Stimulated activated CD4-positive, alpha-beta T cell treated with anti-CD3 and anti-CD28 coated beads, TNF-alpha, amount 100 ng/mL, for 24 hours (primary cell): ENCODE measurements at regions not wholly inside any gene's neighbourhood (a gene's known extent, or its start where the extent isn't known, plus 50 kb on each side); places are given as distances from the start of the nearest gene placed in this dataset.
"Not testable (repeated sequence)": the region's sequence is repeated elsewhere in the genome, so short reads cannot be mapped to it uniquely, and the experiment has no call there.

Source experiments
- DNase-seq, 3 experiments: peaks; one replicate each; pipeline ENCODE4 v3.0.0-alpha.2; 2020; ENCODE audit warnings: low read depth in 3 of 3

DNA sequence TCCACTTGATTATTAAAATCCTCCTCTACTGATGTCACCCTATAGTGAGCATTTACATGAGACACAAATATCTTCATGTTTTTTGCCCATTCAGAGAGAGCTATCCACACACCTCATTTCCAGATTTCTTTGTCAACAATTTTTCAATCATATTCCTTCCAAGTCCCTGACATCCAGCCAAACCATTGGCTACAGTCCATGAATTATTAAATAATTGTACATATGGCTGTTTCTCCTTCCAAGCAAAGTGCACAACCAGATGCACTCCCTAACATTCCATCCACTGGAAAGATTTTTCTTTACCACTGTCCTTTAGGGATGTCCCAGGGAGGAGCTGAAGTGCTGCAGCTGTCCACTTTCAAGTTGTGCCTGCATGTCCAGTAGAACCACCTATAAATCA, 328.0 kb upstream of the MDFIC2 start:
- DNase-seq, result no peak

DNA sequence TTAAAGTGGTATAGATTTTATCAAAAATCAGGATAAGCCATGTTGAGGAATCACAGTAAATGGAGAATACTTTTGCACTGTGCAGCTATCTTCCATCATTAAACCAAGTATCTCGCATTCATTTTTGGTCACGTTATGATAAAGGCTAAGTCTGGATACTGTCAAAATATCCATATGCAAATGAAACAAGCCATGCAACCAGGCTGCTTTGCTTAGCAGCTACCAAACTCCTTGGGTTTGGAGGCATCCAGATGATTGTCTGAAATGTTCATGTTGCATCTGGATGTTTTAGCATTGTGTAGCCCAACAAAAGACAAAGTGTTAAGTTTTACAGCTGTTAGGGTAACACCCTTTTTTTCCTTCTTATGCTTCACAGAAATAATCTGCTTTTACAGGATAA, 322.9 kb upstream of the MDFIC2 start:
- no peak for DNase-seq

DNA sequence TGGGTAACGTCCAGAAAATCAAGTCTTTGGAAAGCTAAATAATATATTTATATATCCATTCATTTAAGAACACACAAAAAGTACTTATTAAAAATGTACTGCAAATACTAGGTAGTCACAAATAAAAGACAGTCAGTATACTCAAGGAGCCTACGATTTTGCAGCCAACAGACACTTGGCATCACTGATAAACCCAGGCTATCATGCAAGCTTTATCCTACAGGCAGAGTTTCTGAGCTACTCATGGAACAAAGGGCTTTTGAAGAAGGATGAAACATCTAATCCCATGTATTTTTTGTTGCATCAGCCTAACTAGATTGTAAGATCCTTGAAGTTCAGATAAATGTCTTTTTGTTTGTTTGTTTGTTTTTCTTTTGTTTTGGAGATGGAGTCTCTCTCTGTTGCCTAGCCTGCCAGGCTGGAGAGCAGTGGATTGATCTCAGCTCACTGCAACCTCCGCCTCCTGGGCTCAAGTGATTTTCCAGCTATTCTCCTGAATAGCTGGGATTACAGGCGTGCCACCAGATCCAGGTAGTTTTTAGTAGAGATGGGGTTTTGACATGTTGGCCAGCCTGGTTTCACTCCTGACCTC, 319.4 kb upstream of the MDFIC2 start:
- DNase-seq, result no peak

DNA sequence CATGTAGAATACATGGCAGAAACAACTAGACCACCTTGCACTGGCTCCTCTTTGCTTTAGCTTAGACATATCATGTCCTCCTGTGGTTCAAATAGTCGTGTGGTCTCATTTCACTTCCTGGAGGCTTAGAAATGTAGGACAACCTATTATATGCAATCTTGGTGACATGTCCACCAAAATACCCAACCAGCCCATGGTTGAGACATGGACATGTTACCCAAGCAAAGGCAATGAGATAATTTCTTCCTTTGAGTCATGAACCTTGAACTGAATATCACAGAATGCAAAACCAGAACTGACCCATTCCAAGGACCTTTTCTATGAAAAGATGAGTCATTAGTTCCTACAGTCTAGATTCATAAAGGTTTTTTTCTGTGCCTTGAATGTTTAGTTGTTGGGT, 309.0 kb upstream of the MDFIC2 start:
- DNase-seq, result no peak

DNA sequence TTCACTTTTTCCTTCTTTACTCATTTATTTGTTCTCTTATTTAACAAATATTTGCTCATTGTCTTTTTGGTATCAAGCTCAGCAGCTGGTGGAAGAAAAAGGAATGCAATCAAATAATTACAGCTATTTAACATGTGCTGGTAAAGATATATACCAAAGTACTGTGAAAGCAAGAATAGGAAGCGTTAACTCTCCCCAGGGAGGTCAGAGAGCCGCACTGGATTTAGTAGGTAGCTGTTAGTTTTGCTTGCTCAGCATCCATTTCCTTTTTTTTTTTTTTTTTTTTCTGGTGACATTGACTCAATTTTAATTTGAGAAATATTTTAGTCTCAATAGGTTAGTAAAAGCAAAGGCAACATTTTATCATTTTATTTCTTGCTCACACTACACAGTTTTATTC, 308.5 kb upstream of the MDFIC2 start:
- no peak for DNase-seq

DNA sequence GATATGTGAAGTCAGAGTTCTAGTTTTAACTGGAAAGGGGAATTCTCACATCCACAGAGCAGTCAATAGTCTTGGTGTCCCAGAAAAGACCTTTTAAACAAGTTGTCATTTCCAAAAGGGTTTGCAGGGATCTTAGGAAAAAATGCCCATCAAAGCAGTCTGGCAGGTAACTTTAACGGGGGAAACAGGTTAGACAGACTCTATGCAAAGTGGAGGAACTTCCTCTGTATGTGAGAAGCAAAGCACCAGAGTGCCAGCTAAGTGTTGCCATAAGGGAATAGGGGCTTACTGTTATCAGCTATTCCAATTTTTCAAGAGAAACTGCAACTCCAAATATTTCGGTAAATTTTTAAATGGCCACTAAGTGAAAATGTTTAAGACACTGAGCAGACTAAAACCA, 307.9 kb upstream of the MDFIC2 start:
- DNase-seq, result no peak

DNA sequence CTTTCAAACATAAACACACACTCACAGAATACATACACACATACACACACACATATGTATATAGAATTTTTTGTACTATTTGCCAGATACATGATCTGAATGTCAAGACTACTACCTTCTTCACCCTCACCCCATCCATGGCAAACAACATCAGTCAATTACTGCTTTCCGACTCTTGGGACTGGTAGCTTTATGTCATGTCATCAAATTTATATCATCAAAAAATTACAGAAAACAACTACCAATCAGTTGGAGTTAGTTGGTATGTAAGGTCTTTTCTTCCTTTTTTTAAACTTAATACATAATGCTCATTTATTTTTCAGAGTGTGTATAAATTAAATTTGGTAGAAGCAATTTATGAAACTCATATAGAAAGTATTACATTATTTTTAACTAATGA, 305.7 kb upstream of the MDFIC2 start:
- DNase-seq, result no peak

DNA sequence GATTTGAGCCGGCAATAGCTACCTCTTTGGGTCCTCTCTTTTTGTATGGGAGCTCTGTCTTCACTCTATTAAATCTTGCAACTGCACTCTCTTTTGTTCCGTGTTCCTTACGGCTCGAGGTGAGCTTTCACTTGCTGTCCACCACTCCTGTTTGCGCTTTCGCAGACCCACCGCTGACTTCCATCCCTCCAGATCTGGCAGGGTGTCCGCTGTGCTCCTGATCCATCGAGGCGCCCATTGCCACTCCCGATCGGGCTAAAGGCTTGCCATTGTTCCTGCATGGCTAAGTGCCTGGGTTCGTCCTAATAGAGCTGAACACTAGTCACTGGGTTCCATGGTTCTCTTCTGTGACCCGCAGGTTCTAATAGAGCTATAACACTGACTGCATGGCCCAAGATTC, 304.9 kb upstream of the MDFIC2 start:
- not testable (repeated sequence) for DNase-seq

DNA sequence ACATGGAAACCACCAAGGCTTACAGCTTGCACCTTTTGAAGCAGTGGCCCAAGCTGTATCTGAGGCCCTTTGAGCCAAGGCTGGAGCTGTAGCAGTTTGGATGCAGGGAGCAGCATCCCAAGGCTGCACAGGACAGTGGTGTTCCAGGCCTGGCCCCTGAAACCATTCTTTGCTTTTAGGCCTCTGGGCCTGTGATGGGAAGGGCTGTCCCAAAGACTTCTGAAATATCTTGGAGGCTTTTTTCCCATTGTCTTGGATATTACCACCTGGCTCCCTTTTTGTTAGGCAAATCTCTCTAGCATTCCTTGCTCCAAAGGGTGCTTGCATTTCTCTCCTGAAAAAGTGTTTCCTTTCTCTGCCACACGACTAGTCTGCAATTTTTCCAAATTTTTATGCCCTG, 302.8 kb upstream of the MDFIC2 start:
- DNase-seq, result no peak

DNA sequence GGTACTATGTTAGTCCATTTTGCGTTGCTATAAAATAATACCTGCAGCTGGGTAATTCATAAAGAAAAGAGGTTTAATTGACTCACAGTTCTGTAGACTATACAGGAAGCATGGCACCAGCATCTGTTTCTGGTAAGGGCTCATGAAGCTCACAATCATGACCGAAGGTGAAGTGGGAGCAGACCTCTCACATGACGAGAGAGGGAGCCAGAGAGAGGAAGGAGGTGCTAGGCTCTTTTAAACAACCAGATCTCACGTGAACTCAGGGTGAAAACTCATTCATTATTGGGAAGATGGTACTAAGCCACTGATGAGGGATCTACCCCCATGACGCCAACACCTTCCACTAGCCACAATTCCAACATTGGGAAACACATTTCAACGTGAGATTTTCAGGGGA, 301.7 kb upstream of the MDFIC2 start:
- DNase-seq, result no peak

DNA sequence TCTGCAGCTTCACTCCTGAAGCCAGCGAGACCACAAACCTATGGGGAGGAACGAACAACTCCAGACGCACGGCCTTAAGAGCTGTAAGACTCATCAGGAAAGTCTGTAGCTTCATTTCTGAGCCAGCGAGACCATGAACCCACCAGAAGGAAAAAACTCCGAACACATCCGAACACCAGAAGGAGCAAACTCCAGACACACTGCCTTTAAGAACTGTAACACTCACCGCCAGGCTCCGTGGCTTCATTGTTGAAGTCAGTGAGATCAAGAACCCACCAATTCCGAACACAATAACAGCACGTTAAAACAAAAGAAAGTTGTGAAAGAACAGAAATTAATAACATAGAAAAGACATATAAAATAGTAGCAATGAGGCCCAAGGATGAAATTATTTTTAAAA, 300.5 kb upstream of the MDFIC2 start:
- DNase-seq, result no peak

DNA sequence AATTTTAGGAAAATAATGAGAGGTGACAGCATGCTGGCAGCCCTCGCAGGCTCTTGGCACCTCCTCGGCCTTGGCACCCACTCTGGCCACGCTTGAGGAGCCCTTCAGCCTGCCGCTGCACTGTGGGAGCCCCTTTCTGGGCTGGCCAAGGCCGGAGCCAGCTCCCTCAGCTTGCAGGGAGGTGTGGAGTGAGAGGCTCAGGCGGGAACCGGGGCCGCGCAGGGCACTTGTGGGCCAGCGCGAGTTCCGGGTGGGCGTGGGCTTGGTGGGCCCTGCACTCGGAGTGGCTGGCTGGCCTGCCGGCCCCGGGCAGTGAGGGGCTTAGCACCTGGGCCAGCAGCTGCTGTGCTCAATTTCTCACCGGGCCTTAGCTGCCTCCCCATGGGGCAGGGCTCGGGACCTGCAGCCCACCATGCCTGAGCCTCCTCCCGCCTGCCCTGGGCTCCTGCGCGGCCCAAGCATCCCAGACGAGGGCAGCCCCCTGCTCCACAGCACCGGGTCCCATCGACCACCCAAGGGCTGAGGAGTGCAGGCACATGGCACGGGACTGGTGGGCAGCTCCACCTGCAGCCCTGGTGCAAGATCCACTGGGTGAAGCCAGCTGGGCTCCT, 299.3 kb upstream of the MDFIC2 start:
- not testable (repeated sequence) for DNase-seq

DNA sequence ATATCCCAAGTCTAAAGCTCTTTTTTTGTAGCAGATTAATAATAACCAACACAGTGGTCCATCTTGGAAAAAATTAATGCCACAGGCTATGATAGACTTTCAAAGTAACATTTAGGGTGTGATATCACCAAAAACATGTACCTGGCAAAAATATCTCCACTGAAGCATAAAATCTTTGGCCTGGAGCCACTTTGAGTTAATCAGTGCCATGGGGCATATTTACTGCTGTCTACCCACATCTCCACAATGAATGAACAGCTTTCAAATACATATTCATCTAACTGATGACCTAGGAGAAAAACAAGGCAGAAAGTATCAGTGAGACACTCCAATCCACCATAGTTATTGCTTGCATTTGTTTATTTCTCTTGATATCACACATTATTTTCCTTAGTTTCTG, 296.0 kb upstream of the MDFIC2 start:
- no peak for DNase-seq

DNA sequence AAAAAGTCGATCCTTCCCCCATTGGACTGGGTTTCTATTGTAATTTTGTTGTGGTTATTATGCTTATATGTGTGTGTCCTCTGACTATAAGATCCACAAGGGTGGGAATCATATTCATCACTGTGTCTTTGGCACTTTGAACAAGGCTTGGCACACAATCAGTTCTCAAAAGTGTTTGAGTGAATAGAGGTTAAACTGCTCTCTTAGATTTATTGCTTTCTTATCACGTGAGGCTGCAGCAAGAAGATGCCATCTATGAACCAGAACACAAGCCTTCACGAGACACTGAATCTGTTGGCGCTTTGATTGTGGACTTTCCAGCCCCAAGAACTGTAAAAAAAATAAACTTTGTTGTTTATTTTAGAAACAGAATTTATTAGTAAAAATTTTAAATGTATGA, 295.0 kb upstream of the MDFIC2 start:
- DNase-seq, result no peak

DNA sequence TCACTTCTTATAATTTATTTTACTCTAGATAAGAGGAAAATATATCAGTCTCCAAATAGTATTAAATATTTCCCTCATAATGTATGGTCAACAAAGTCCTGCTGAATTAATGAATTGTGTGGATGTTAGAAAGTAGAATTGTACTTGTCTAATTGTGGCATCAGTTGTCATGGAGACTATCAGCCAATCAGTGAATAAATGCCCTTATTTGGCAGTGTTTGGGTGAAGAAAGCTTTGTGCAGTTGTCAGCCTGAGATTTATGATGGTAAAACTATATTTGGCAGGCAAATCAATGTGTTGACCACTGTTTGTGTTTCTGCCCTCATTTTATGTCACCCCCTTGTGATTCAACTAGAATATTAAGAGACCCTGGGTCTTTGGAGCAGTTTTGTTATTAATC, 293.6 kb upstream of the MDFIC2 start:
- no peak for DNase-seq

DNA sequence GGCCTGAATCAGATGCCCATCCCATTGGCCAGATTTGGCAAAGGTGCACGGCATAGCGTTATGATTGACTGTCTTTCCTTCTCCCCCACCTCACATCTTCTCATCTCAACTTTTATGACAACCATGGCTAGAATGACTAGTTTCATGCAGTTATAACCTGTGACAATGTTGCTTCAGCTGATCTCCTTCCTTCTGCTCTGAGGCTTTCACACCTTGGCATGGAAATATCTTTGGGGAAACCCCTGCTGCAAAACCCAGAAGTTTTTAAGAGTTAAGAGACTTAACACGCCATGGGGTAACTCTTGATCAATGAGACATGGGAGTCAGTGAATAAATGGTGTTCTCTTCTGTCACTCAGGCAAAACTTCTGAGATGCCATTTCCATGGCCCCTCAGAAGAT, 290.7 kb upstream of the MDFIC2 start:
- DNase-seq, result no peak

DNA sequence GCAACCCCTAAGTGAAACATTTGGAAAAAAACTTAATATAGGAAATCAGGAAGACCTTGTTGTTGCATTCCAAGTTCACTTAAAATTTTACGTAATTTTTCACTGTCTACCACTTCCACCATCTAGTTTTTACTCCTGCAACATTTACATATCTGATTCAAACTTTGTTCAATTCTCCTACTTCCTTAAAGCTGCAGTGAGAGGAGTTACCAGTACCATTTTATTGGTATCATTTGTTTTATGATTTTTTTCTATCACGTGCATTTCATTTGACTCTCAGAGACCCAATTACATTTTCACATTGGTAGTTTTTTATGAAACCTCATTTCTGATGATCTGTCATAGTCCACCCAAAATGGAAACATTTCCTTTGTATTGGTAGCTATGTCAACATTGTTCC, 284.9 kb upstream of the MDFIC2 start:
- no peak for DNase-seq

DNA sequence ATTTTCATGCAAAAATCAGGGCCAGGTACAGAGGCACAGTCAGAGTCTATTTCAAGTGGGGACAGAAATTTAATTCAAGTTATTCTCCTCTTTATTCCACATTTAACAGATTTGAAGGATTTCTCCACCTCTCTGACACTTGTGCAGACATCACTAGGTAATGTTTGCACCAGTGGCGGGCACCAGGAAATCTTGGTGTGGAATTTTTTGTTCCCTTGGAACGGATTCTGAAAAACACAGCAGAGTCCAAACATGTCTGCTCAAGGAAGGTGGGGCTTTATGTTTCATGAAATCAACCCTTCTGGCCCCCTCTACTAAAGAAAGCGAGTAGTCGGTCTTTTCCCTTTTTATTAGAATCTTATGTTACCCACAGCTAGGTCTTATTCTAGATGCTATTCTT, 271.2 kb upstream of the MDFIC2 start:
- DNase-seq, result no peak

DNA sequence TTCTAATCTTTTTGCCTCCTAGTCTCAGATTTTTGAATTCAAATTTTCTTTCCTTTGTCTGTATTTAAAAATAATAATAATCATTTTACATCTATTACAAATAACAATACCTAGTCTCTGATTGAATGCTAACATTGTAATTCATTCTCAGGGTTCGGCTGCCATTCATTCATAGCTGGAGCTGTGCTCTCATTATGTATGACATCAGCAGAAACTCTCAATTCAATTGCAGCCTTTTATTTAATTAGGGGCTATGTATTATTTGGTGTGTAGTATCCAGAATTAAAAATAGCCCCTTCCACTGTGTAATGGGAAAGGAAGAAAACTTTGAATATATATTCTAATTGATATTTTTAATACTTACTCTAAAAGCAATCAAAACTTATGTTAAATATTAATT, 270.4 kb upstream of the MDFIC2 start:
- DNase-seq, result no peak

DNA sequence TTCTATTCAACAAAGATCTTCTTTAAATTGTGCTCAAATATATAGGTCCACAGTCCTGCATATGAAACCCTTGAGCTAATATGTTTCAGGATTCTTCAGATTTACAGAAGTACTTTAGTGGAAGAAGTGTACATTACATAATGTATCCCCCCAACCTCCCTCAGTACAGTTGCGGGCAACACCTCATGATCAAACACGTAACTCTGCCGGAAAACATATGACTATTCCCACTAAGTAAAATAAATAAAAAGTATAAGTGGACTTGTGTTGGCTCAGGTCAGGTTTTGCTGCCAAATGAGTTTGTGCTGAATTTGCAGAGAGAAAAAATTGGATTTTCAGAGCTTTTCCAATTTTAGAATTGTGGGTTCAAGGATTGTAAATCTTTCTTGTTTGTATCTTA, 267.6 kb upstream of the MDFIC2 start:
- DNase-seq, result no peak

DNA sequence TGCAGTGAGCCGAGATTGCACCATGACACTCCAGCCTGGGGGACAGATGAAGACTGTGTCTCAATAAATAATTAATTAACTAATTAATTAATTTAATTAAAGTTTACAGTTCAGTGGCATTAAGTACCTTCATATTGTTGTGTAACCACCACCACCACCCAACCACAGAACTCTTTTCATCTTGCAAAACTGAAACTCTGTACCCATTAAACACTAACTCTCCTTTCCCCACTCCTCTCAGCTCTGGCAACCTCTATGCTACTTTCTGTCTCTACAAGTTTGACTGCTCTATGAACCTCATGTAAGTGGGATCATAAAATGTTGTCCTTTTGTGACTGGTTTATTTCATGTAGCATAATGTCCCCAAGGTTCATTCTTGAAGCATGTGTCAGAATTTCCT, 259.3 kb upstream of the MDFIC2 start:
- DNase-seq, result no peak

DNA sequence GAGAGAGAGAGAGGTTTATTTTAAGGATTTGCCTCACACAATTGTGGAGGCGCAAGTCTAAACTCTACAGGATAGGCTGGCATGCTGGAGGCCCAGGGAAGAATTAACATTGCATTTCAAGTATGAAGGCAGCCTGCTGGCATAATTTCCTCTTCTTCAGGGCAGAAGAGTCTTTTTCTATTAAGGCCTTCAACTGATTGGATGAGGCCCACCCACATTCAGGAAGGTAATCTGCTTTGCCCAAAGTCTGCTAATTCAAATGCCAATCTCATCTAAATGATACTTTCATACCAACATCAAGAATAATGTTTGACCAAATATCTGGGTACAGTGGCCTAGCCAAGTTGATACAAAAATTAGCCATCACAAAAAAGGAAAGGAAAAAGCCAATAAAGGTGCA, 258.1 kb upstream of the MDFIC2 start:
- DNase-seq, result no peak

DNA sequence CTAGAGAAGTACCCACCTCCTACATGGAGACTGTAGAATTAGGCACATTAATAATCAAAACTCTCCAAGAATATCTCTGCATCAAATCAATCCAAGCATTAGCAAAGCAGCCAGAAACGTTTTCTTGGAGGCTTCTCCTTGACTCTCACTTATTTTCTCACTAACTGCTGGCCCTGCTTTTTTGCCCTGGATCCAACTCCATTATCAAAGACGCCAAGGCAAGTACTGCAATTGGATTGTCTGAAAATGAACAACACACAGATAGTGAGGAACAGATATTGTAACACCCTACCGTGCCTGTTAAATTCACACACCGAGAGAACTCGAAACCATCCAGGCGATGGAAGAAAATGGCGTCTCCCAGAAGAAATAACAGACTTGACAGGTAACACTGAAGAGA, 256.2 kb upstream of the MDFIC2 start:
- DNase-seq, result no peak

DNA sequence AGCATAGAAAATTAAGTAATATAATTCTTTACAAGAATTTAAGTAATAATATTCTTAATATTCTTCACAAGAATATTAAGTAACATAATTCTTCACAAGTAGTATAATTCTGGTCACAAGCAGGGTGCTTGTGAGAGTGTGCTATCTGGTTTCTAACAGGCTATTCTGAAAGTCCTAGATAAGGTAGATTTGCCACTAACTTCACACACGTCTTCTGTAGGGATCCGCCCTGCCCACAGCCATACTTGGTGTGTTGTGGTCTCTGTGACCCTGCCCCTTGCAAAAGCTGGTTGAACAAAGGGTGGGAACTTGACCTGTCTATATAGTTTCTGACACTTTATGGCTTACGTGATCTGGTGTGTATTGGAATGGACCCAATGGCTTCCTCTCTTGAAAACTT, 253.4 kb upstream of the MDFIC2 start:
- no peak for DNase-seq
